Stimulated activated CD4-positive, alpha-beta T cell treated with anti-CD3 and anti-CD28 coated beads, Interleukin-15, amount 100 ng/mL, for 48 hours (primary cell): ENCODE measurements at regions not wholly inside any gene's neighbourhood (a gene's known extent, or its start where the extent isn't known, plus 50 kb on each side); places are given as distances from the start of the nearest gene placed in this dataset.

Source experiments
- DNase-seq, 2 donors: peaks; one replicate each; pipeline ENCODE4 v3.0.0-alpha.2; 2020; ENCODE audit warnings: low read depth in 2 of 2

- no peak for DNase-seq
These were observed 230.3 kb upstream of the MEOX2 start for GRCh38 chr7:15916681-15917380.

GRCh38 chr7:15915686-15916293, 229.3 kb upstream of the MEOX2 start:
- no peak for DNase-seq

GRCh38 chr7:15914611-15915010, 228.1 kb upstream of the MEOX2 start:
- DNase-seq = no peak

- no peak for DNase-seq
These were observed 220.0 kb upstream of the MEOX2 start for GRCh38 chr7:15906436-15906835.

GRCh38 chr7:15905251-15906040, 219.0 kb upstream of the MEOX2 start:
- DNase-seq = no peak

GRCh38 chr7:15891151-15891881, 204.8 kb upstream of the MEOX2 start:
- DNase-seq = no peak

GRCh38 chr7:15889507-15889906, 203.0 kb upstream of the MEOX2 start:
- DNase-seq = no peak

- DNase-seq = no peak
These were observed 201.6 kb upstream of the MEOX2 start for GRCh38 chr7:15888090-15888489.

GRCh38 chr7:15886626-15887025, 200.1 kb upstream of the MEOX2 start:
- no peak for DNase-seq

- DNase-seq = no peak
These were observed 199.2 kb upstream of the MEOX2 start for GRCh38 chr7:15885678-15886077.

- DNase-seq = no peak
These were observed 188.3 kb upstream of the MEOX2 start for GRCh38 chr7:15874774-15875173.

- DNase-seq = no peak
These were observed 183.9 kb upstream of the MEOX2 start for GRCh38 chr7:15870347-15870746.

GRCh38 chr7:15867441-15867840, 181.0 kb upstream of the MEOX2 start:
- no peak for DNase-seq

GRCh38 chr7:15866753-15867152, 180.3 kb upstream of the MEOX2 start:
- no peak for DNase-seq

GRCh38 chr7:15864626-15864991, 178.1 kb upstream of the MEOX2 start:
- no peak for DNase-seq

GRCh38 chr7:15863951-15864625, 177.6 kb upstream of the MEOX2 start:
- DNase-seq = no peak

- no peak for DNase-seq
These were observed 176.3 kb upstream of the MEOX2 start for GRCh38 chr7:15862781-15863165.

GRCh38 chr7:15862016-15862780, 175.7 kb upstream of the MEOX2 start:
- no peak for DNase-seq

GRCh38 chr7:15860264-15860949, 173.9 kb upstream of the MEOX2 start:
- DNase-seq = no peak

- no peak for DNase-seq
These were observed 170.5 kb upstream of the MEOX2 start for GRCh38 chr7:15857026-15857425.
